ENCODE measurements at regions not wholly inside any gene's neighbourhood (a gene's known extent, or its start where the extent isn't known, plus 50 kb on each side); places are given as distances from the start of the nearest gene placed in this dataset.

- TF ChIP-seq EZH2 (IDR thresholded peaks at IDR 0.05; ENCODE audit: borderline replicate concordance, low read length) (no peak), CTCF (IDR thresholded peaks at IDR 0.05; ENCODE audit: low read length) (no peak)
These were observed 297.7 kb downstream of the DHX35 start for GRCh38 chr20:39259808-39260207.
